HG03565 (cell line): ENCODE measurements at regions not wholly inside any gene's neighbourhood (a gene's known extent, or its start where the extent isn't known, plus 50 kb on each side); places are given as distances from the start of the nearest gene placed in this dataset.
"Not testable (repeated sequence)": the region's sequence is repeated elsewhere in the genome, so short reads cannot be mapped to it uniquely, and the experiment has no call there.

ENCODE experiments used
- ATAC-seq: cut with Tn5 transposase; IDR thresholded peaks from one replicate; pipeline ENCODE4 v1.9.1; 2021; ENCODE audit warnings: mild to moderate bottlenecking, moderate library complexity; ENCODE audit not compliant: unreplicated experiment

DNA sequence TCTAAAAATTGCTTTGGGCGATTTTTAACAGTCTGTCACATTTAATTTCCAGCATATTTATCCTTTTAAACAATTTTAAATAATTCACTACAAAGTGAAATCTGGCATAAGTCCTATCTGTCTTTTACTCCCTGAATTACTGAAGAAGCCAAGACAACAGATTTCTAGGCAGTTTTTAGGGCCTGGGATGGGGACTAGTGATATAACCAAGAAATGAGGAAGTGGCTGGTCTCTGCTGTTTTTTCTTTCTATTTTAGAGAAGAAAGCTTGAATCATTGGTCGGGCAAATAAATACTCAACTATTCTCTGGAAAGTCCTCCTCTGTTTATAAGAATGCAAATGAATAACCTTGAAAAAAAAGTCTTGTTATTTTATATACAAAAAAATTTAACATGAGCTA is 79.7 kb upstream of the SSBP2 start:
- ATAC-seq: no peak

DNA sequence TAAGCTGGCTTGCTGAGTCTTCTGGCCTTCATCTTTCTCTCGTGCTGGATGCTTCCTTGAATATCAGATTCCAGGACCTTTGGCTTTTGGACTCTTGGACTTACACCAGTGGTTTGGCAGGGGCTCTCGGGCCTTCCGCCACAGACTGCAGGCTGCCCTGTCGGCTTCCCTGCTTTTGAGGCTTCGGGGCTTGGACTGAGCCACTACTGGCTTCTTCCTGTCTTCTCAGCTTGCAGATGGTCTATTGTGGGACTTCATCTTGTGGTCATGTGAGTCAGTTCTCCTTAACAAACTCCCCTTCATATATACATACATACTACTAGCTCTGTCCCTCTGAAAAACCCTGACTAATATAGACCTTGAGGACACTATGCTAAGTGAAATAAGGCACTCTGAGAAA is 78.3 kb upstream of the SSBP2 start:
- ATAC-seq: no peak

DNA sequence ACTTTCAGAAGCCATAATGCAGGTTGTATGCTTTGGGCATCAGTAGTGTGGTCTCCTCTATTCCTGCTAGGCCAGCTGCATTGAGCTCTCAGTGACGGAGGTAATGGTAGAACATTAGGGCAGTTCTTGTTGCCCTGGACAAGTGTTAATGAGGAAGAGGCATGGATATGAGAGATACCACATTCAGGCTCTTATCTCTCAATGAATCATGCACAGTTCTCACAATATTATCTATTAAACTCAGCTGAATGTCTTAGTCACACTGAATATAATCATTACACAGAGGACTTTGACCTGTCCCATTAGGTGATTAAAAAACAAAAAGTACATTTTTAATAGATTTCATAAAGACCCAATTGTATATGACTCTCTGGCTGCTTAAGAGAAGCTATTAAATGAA is 76.6 kb upstream of the SSBP2 start:
- ATAC-seq: no peak

DNA sequence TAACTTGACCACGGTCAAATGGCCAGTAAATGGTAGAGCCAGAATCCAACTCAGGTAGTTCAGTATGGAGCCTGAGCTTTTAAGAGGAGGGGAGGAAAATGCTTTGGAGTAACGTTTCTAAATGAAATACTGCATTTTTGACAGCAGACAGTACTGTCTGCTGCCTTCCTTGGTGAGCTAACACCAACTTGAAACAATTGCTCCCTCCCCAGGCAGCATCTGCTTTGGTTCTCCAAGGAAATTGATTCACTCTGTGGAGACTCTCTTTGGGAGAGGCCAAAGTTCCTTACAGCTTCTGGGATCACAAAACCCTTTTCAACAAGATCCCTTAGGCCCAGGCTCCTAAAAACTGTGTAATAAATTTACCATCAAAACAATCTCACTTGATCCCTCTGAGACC is 75.2 kb upstream of the SSBP2 start:
- ATAC-seq: no peak

DNA sequence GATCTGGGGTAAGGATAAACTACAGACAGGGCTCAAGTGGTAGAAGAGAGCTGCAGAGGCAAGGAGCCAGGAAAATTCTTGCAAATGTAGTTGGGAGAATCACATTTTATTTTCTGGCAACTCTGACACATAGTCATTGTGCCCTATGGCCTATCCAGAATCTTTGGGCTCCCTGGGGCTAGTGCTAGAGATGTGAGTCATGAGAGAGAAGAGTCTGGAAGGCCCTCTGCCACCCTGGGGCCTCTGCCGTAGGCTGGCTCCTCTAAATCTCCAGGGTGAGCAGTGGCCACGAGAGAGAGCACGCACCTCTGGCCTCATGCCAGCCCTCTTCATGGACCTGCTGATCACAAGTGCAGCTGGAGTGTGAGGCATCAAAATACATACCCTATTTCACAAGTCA is 74.3 kb upstream of the SSBP2 start:
- no peak for ATAC-seq

DNA sequence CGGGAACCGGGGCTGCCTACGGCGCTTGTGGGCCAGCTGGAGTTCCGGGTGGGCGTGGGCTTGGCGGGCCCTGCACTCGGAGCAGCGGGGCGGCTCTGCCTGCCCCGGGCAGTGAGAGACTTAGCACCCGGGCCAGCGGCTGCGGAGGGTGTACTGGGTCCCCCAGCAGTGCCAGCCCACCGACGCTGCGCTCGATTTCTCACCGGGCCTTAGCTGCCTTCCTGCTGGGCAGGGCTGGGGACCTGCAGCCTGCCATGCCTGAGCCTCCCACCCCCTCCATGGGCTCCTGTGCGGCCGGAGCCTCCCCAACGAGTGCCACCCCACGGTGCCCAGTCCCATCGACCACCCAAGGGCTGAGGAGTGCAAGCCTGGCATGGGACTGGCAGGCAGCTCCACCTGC is 72.8 kb upstream of the SSBP2 start:
- ATAC-seq: not testable (repeated sequence)

DNA sequence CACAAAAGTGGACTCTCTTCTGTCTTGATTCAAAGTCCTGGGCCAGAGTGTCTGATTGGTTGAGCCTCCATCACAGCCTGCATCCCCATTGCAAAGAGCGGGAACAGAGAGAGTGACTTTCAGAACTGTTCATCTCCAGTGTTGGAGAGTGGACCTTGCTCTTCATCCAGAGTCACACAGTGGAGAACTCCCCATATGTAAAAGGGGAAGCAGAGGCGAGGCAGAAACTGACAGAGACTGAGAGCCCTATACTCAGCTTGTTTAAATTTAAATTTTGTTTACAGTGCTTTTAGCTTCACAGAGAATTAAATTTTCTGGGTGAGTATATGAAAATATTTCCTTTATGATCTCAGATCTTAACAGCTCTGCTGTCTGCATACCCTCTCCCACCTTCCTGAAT is 70.0 kb upstream of the SSBP2 start:
- ATAC-seq: no peak

DNA sequence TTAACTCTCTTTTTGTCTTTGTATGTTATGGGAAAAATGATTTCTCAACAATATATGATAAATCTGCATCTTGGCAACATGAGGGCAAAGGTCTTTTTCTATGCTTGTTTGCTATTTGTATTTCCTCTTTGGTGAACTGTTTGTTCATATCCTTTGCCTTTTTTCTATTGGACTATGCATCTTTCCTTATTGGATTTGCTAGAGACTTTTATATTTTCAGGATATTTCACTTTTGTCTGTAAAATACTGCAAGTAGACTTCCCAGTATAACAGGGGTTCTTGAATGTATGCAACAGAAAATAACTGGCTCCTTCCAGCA is 69.4 kb upstream of the SSBP2 start:
- ATAC-seq: no peak

DNA sequence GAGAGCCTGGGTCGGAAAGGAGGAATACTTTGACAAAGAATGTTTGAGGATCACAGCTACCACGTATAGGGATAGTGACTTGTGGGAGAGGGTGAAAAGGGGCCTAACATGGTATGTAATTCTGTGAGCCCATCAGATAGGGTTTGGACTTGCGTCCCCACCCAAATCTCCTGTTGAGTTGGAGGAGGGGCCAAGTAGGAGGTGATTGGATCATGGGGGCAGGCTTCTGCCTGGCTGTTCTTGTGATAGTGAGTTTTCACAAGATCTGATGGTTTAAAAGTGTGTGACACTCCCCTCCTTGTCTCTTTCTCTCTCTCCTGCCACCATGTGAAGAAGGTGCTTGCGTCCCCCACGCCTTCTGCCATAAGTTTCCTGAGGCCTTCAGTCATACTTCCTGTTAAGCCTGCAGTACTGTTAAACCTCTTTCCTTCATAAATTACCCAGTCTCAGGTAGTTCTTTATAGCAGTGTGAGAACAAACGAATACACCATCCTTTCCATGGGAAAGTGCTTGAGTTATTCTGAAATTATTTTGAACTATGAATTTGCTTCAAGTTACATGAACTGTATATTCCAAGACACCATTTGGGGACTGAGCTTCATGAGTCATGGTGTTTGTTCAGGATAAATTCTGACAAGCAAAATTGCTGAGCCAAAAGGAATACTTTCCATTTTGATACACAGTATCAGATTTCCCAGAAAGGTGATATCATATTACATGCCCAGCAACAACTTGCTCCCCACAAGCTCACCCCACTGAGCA is 68.8 kb upstream of the SSBP2 start:
- ATAC-seq: no peak

DNA sequence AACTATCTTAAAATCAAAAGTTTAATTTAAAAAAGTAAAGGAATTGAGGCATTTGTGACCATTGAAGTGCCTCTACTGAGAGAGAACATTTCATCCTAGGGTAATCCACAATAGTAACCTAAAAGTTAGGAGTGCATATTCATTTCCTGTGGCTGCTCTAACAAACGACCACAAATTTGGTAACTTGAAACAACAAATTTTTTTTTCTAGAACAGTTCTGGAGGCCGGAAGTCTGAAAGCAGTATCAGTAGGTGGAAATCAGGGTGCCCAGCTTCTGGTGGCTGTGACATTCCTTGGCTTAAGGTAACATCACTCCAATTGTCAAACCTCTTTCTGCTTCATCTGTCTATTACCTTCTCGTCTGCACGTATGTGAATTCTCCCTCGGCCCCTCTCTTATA is 67.1 kb upstream of the SSBP2 start:
- ATAC-seq: no peak

DNA sequence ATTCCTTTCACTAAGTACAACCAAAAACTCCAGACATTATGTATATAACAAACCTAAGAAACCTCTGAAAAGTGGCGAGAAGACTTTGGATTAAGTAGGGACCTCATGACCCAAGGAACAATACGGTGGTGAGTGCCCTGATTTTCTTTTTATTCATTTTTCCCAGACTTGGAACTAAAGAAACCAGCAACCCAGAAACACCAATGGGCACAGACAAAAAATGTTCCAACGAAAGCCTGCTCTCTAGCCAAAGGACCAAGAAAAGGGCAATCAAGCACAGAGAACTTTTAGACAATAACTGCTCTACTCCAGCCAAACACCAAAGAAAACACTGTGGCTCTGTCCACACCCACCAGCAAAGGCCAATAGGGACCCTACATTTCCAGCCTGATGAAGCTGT is 66.2 kb upstream of the SSBP2 start:
- ATAC-seq: no peak

DNA sequence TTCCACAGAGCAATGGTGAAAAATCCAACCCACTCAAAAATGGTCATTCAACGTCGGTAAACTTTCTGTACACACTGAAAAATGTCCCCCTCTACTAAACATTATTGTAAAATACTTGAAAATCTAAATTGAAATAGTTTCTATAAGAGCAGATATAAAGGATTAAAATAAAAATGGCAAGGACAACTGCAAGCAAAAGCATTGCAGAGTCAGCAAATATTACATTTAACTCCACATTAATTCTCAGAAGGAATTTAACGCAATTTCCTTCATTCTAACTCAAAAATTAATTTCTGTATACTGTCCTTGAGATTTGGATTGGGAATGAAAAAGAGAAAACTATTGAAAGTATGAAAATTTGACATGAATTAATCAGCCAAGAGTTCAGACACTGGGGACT is 64.4 kb upstream of the SSBP2 start:
- no peak for ATAC-seq

DNA sequence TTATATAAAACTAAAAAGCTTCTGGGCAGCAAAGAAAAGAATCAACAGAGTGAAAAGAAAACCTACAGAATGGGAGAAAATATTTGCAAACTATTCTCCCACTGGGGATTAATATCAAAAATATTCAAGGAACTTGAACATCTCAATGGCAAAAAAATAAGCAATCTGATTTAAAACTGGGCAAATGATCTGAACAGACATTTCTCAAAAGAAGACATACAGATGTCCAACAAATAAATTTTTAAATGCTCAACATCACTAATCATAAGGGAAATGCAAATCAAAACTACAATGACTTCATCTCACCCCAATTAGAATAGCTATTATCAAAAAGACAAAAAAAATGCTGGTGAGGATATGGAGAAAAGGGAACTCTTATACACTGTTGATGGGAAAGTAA is 57.2 kb upstream of the SSBP2 start:
- no peak for ATAC-seq

DNA sequence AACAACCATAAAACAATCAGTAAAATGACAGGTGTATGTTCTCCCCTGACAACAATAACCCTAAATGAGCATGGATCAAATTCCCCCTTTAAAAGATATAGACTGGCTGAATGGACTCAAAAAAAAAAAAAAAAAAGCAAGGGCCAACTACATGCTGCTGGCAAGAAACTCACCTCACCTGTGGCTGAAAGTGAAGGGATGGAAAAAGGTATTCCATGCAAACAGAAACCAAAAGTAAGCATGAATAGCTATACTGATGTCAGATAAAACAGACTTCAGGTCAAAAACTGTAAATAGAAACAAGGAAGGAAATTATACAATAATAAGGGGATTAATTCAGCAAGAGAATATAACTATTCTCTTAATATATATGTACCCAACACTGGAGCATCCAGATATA is 54.2 kb upstream of the SSBP2 start:
- no peak for ATAC-seq

DNA sequence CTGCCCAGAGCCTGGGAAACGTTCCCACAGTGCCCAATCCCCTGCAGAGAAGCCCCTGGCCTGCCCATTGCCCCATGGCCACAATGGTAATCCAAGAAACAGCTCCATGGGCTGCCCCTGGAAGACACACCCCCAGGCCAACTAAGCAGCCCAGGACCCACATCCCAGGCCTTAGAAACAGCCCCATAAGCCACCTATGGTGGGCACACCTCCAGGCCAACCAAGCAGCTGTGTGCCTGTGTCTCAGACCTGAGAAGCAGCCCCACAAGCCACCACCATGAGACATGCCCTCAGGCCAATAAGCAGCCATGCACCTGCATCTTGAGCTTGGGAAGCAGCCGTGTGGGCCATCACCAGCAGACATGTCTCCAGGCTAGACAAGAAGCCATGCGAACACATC is 52.9 kb upstream of the SSBP2 start:
- ATAC-seq: no peak

DNA sequence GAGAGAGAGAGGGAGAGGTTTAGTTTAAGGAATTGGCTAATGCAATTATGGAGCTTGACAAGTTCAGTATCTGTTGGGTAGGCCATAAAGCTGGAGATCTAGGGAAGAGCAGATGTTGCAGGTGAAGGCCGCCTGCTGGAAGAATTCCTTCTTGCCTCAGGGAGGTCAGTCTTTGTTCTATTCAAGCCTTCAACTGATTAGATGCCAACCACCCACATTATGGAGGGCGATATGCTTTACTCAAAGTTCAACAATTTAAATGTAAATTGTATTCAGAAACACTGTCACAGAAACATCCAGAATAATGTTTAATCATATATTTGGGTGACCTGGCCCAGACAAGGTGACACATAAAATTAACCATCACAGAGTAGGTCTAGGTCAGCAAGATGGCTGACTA is 51.7 kb upstream of the SSBP2 start:
- no peak for ATAC-seq

DNA sequence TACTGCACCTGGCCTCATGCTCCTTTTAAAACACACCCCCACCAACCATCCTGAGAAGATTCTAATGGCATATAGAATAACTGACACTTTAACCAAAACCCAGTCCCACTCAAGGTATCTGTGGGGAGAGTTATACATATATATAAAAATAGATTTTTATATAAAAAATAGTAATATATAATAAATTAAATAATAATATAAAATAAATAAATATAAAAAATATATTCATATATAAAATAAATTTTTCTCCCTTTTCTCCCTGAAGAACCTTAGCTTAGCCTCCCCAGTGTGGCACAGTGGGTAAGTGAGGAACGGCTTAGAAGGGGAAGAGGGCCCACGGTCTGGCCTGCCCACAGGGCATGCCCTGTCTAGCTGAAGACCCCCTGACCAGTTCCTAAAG is 51.1 kb upstream of the SSBP2 start:
- ATAC-seq: no peak

DNA sequence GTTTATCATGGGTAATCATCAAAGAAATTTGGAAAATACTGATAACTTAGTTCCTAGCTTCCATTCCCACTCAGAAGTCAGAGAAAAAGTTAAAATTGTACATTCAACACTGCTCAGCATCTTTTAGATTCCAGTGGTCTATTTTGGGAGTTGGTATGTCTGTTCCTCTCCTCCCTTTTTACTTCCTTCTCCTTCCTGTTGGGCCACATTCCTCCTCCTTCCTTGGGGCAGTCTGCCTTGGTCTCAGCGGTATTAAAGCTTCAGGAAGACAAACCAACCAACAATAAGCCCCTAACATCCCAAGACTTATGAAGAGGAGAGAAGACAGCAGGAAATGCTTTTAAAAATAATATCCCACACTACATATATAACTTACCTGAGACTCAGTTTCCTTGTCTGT is 49.9 kb upstream of the SSBP2 start:
- no peak for ATAC-seq
